HepG2 (cell line): ENCODE measurements at regions not wholly inside any gene's neighbourhood (a gene's known extent, or its start where the extent isn't known, plus 50 kb on each side); places are given as distances from the start of the nearest gene placed in this dataset.

Experiments used
- KDM5B ChIP-seq: sonication (generic); formaldehyde crosslinking; IDR thresholded peaks from 2 replicates; pipeline ENCODE4 v1.4.0; 2020; ENCODE audit warnings: missing genetic modification reagents, mild to moderate bottlenecking, borderline replicate concordance
- TCF7L2 ChIP-seq: IDR thresholded peaks from 2 replicates; pipeline ENCODE4 v1.6.1; 2011; ENCODE audit warnings: mild to moderate bottlenecking, low read depth, low read length, moderate library complexity
- ZNF557 ChIP-seq: sonication (generic); formaldehyde crosslinking; IDR thresholded peaks from 2 replicates; pipeline ENCODE4 v1.4.0; 2020; ENCODE audit warnings: missing genetic modification reagents
- ZNF616 ChIP-seq: sonication (generic); formaldehyde crosslinking; IDR thresholded peaks from 2 replicates; pipeline ENCODE4 v1.5.0; 2020; ENCODE audit warnings: low read depth, mild to moderate bottlenecking, missing genetic modification reagents
- ZNF703 ChIP-seq: sonication (generic); formaldehyde crosslinking; IDR thresholded peaks from 2 replicates; pipeline ENCODE4 v1.5.1; 2020; ENCODE audit warnings: missing genetic modification reagents, mild to moderate bottlenecking, moderate library complexity, borderline replicate concordance
- TF ChIP-seq, protein P1 (sequence below), 2 experiments: fragments of 450-650 bp in 1 of 2; sonication (generic) in 1 of 2; formaldehyde crosslinking in 1 of 2; IDR thresholded peaks; 2 replicates each; pipeline versions ENCODE4 v1.6.1 to v1.8.0; 2016 to 2022; ENCODE audit warnings: antibody characterized with exemption in 1 of 2, mild to moderate bottlenecking in 1 of 2, missing genetic modification reagents in 1 of 2
- TF ChIP-seq, protein P2 (sequence below): sonication (generic); formaldehyde crosslinking; IDR thresholded peaks from 2 replicates; pipeline ENCODE4 v1.4.0; 2020; ENCODE audit warnings: missing genetic modification reagents, borderline replicate concordance
- TF ChIP-seq, protein P3 (sequence below): sonication (generic); formaldehyde crosslinking; IDR thresholded peaks from 2 replicates; pipeline ENCODE4 v1.5.0; 2020; ENCODE audit warnings: mild to moderate bottlenecking, missing genetic modification reagents

DNA sequence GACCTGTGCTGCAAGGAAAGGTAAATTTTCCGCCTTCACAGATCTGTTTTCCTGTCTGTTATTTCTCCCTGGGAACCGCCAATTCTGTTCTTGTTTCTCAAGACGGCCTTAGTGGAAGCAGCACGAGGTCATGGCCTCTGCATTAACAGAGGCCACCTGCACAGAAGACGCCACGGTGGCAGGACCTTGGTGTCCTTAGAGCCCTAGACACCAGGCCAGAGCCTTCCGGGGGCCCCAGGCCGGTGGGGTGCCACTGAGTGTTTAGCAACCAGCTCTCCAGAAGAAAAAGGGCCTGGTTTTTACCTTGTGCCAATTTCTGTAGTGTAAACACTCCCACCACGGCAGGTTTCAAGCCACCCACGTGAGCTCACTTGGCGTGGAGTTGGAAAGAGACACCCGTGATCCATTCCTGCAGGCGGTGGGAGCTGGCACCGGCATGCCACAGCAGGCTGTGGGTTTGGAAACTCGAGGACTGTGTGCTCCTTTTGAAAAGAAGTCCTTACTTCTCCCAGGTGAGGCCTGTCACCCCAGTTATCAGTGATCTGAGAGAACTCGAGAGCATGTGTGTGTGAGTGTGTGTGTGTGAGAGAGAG is 103.9 kb upstream of the HDAC4 start (continued):
- TF ChIP-seq, protein P1, sequence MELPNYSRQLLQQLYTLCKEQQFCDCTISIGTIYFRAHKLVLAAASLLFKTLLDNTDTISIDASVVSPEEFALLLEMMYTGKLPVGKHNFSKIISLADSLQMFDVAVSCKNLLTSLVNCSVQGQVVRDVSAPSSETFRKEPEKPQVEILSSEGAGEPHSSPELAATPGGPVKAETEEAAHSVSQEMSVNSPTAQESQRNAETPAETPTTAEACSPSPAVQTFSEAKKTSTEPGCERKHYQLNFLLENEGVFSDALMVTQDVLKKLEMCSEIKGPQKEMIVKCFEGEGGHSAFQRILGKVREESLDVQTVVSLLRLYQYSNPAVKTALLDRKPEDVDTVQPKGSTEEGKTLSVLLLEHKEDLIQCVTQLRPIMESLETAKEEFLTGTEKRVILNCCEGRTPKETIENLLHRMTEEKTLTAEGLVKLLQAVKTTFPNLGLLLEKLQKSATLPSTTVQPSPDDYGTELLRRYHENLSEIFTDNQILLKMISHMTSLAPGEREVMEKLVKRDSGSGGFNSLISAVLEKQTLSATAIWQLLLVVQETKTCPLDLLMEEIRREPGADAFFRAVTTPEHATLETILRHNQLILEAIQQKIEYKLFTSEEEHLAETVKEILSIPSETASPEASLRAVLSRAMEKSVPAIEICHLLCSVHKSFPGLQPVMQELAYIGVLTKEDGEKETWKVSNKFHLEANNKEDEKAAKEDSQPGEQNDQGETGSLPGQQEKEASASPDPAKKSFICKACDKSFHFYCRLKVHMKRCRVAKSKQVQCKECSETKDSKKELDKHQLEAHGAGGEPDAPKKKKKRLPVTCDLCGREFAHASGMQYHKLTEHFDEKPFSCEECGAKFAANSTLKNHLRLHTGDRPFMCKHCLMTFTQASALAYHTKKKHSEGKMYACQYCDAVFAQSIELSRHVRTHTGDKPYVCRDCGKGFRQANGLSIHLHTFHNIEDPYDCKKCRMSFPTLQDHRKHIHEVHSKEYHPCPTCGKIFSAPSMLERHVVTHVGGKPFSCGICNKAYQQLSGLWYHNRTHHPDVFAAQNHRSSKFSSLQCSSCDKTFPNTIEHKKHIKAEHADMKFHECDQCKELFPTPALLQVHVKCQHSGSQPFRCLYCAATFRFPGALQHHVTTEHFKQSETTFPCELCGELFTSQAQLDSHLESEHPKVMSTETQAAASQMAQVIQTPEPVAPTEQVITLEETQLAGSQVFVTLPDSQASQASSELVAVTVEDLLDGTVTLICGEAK (IDR thresholded peaks at IDR 0.05): no peak
- TF ChIP-seq, protein P1 (CRISPR knock-in tag; IDR thresholded peaks at IDR 0.05): no peak
- TF ChIP-seq, protein P2, sequence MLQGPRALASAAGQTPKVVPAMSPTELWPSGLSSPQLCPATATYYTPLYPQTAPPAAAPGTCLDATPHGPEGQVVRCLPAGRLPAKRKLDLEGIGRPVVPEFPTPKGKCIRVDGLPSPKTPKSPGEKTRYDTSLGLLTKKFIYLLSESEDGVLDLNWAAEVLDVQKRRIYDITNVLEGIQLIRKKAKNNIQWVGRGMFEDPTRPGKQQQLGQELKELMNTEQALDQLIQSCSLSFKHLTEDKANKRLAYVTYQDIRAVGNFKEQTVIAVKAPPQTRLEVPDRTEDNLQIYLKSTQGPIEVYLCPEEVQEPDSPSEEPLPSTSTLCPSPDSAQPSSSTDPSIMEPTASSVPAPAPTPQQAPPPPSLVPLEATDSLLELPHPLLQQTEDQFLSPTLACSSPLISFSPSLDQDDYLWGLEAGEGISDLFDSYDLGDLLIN (CRISPR knock-in tag): no peak
- TF ChIP-seq, protein P3, sequence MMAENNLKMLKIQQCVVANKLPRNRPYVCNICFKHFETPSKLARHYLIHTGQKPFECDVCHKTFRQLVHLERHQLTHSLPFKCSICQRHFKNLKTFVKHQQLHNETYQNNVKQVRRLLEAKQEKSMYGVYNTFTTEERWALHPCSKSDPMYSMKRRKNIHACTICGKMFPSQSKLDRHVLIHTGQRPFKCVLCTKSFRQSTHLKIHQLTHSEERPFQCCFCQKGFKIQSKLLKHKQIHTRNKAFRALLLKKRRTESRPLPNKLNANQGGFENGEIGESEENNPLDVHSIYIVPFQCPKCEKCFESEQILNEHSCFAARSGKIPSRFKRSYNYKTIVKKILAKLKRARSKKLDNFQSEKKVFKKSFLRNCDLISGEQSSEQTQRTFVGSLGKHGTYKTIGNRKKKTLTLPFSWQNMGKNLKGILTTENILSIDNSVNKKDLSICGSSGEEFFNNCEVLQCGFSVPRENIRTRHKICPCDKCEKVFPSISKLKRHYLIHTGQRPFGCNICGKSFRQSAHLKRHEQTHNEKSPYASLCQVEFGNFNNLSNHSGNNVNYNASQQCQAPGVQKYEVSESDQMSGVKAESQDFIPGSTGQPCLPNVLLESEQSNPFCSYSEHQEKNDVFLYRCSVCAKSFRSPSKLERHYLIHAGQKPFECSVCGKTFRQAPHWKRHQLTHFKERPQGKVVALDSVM (CRISPR knock-in tag): no peak
- no peak for TF ChIP-seq ZNF616
- no peak for TF ChIP-seq ZNF703 (CRISPR knock-in tag)
- no peak for TF ChIP-seq KDM5B (CRISPR knock-in tag)
- no peak for TF ChIP-seq TCF7L2
- TF ChIP-seq ZNF557 (CRISPR knock-in tag): no peak
